OCI-LY7 (cell line): ENCODE measurements at regions not wholly inside any gene's neighbourhood (a gene's known extent, or its start where the extent isn't known, plus 50 kb on each side); places are given as distances from the start of the nearest gene placed in this dataset.

ENCODE experiments used
- BruUV-seq: library from RNA; stranded (reverse); fragments of 400-500 nt; replicated peaks from 2 replicates; lab custom pipeline; 2021; lab: Mats Ljungman, UMichigan
- CTCF ChIA-PET: fragments of 300-600 bp; sonication (Branson Sonifier 250); formaldehyde crosslinking; loops from one replicate; lab custom pipeline; 2022; ENCODE audit warnings: antibody characterized with exemption; ENCODE audit not compliant: unreplicated experiment; lab: Charles Lee
- POLR2A ChIA-PET: fragments of 300-600 bp; sonication (Branson Sonifier 250); formaldehyde crosslinking; loops from one replicate; lab custom pipeline; 2022; ENCODE audit warnings: antibody characterized with exemption; lab: Charles Lee
- DNase-seq: peaks from one replicate; pipeline ENCODE4 v3.0.0-alpha.2; 2015; ENCODE audit warnings: low spot score
- H2AFZ ChIP-seq: fragments of 200-600 bp; sonication (generic), shearing (Covaris generic); 2 replicates; pipeline ENCODE4 v1.6.1; 2014; ENCODE audit warnings: mild to moderate bottlenecking, antibody characterized with exemption, low read length, moderate library complexity
- H3K27ac ChIP-seq: fragments of 200-600 bp; sonication (generic); 2 replicates; pipeline ENCODE4 v1.5.1; 2014; ENCODE audit warnings: mixed run types, low read depth, mild to moderate bottlenecking, moderate library complexity, low read length, inconsistent platforms; ENCODE audit not compliant: poor library complexity, severe bottlenecking
- H3K36me3 ChIP-seq: fragments of 200-600 bp; sonication (generic); 2 replicates; pipeline ENCODE4 v1.6.1; 2014; ENCODE audit warnings: mild to moderate bottlenecking, antibody characterized with exemption, low read length, moderate library complexity, mixed read lengths; ENCODE audit not compliant: insufficient read depth
- H3K4me1 ChIP-seq: fragments of 200-600 bp; sonication (generic); 2 replicates; pipeline ENCODE4 v1.5.1; 2014; ENCODE audit warnings: mild to moderate bottlenecking, low read length; ENCODE audit not compliant: insufficient read depth, poor library complexity, severe bottlenecking
- H3K4me2 ChIP-seq: fragments of 200-600 bp; sonication (generic); 2 replicates; pipeline ENCODE4 v1.6.1; 2014; ENCODE audit warnings: mild to moderate bottlenecking, low read length
- H3K4me3 ChIP-seq: fragments of 200-600 bp; sonication (generic); 2 replicates; pipeline ENCODE4 v1.5.1; 2014; ENCODE audit warnings: mild to moderate bottlenecking, low read depth, low read length; ENCODE audit not compliant: poor library complexity, severe bottlenecking
- H3K79me2 ChIP-seq: fragments of 200-600 bp; sonication (generic); 2 replicates; pipeline ENCODE4 v1.6.1; 2016; ENCODE audit warnings: low read depth, mild to moderate bottlenecking, low read length, moderate library complexity, mixed read lengths; ENCODE audit not compliant: insufficient read depth
- H3K9me2 ChIP-seq: fragments of 200-600 bp; sonication (generic); 2 replicates; pipeline ENCODE4 v1.6.1; 2016; ENCODE audit warnings: mild to moderate bottlenecking, low read length, mixed read lengths; ENCODE audit not compliant: insufficient read depth
- H3K9me3 ChIP-seq: fragments of 200-600 bp; sonication (generic); 2 replicates; pipeline ENCODE4 v1.6.1; 2014; ENCODE audit warnings: mild to moderate bottlenecking, mixed run types, low read length, mixed read lengths
- H4K20me1 ChIP-seq: fragments of 200-600 bp; sonication (generic); 2 replicates; pipeline ENCODE4 v1.6.1; 2014; ENCODE audit warnings: mild to moderate bottlenecking, antibody characterized with exemption, low read length, moderate library complexity, mixed read lengths; ENCODE audit not compliant: insufficient read depth
- EZH2phosphoT487 ChIP-seq: fragments of 200-600 bp; sonication (generic); IDR thresholded peaks from 2 replicates; pipeline ENCODE4 v1.6.1; 2018; ENCODE audit warnings: low read depth, borderline replicate concordance, mild to moderate bottlenecking, mixed run types, antibody characterized with exemption, low read length, moderate library complexity, mixed read lengths
- intact Hi-C: fragments of 100-400 bp; cut with micrococcal nuclease; formaldehyde crosslinking; loops from one replicate; pipeline ENCODE4 v1.10.0; 2022; ENCODE audit not compliant: unreplicated experiment
- TF ChIP-seq, protein P1 (sequence below): fragments of 200-600 bp; sonication (generic); conservative IDR thresholded peaks from 2 replicates; pipeline ENCODE4 v1.5.1; 2014; ENCODE audit warnings: mild to moderate bottlenecking, antibody characterized with exemption, low read length, moderate library complexity, mixed read lengths

DNA sequence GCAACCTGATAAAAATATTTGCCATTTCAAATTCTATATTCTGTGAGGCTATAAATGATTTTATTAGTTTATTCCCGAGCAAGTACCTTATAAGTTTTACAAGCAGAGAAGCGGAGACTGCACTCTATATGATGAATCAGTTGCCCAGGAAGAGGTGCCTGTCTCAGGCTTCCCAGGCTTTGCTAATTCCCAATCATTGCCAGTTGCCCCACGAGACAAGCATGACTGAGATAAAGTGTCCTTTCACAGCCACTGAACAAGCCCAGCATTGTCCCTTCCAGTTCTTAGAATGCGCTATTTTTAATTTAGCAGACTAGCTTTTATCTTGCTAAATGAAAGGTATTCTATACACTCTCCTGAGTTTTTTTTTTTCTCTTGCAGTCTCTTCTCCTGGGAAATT, 260.7 kb downstream of the ALDH8A1 start:
- H3K4me1 ChIP-seq = no peaks in the 10 kb centered on the region
- ChIA-PET POLR2A (no interaction called here), CTCF (no interaction called here)
- H3K9me2 ChIP-seq = no peaks in the 10 kb centered on the region
- no peak overlapping the region for H3K4me2 ChIP-seq
- no peak overlapping the region for H2AFZ ChIP-seq
- DNase-seq = no peak
- BruUV-seq = no TSS peak
- no peak for TF ChIP-seq EZH2phosphoT487
- no peaks in the 10 kb centered on the region for H4K20me1 ChIP-seq
- intact Hi-C loops = no loop called here
- H3K36me3 ChIP-seq = no peaks in the 10 kb centered on the region
- no peak overlapping the region for H3K4me3 ChIP-seq
- no peaks in the 10 kb centered on the region for H3K79me2 ChIP-seq
- no peaks in the 10 kb centered on the region for H3K9me3 ChIP-seq
- no peak overlapping the region for H3K27ac ChIP-seq

DNA sequence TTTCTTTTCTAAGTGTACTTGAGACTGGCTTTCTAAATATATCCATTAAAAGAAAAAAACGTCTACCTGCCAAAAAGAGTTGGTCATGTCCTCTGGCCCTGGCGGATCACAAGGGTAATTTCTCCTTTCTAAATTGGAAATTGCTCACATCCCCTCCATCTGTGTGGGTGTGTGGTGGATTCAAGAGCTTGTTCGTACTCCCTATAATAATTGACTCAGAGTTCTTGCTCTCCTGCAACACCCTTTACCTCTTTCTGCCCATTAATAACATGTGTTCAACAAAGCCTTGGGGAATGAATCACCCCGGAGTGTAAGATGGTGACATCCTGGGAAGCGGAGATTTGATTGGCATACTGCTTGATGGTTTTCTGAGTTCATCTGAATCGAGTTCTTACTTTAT, 263.8 kb downstream of the ALDH8A1 start:
- Histone ChIP-seq H3K4me1 (no peaks in the 10 kb centered on the region), H2AFZ (no peak overlapping the region), H3K9me3 (no peaks in the 10 kb centered on the region), H3K4me2 (no peak overlapping the region), H3K79me2 (no peaks in the 10 kb centered on the region), H3K36me3 (no peaks in the 10 kb centered on the region), H3K9me2 (no peaks in the 10 kb centered on the region), H3K4me3 (no peak overlapping the region), H3K27ac (no peak overlapping the region), H4K20me1 (no peaks in the 10 kb centered on the region)
- no peak for TF ChIP-seq EZH2phosphoT487
- TF ChIP-seq, protein P1, sequence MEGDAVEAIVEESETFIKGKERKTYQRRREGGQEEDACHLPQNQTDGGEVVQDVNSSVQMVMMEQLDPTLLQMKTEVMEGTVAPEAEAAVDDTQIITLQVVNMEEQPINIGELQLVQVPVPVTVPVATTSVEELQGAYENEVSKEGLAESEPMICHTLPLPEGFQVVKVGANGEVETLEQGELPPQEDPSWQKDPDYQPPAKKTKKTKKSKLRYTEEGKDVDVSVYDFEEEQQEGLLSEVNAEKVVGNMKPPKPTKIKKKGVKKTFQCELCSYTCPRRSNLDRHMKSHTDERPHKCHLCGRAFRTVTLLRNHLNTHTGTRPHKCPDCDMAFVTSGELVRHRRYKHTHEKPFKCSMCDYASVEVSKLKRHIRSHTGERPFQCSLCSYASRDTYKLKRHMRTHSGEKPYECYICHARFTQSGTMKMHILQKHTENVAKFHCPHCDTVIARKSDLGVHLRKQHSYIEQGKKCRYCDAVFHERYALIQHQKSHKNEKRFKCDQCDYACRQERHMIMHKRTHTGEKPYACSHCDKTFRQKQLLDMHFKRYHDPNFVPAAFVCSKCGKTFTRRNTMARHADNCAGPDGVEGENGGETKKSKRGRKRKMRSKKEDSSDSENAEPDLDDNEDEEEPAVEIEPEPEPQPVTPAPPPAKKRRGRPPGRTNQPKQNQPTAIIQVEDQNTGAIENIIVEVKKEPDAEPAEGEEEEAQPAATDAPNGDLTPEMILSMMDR = no peak
- ChIA-PET POLR2A (interaction anchor here (0.5 kb wide), 1 partner anchor 105 kb away, joined by 3 read pairs; no protein-coding TSS in a partner anchor), CTCF (no interaction called here)
- no peak for DNase-seq
- intact Hi-C loops = no loop called here
- no TSS peak for BruUV-seq

DNA sequence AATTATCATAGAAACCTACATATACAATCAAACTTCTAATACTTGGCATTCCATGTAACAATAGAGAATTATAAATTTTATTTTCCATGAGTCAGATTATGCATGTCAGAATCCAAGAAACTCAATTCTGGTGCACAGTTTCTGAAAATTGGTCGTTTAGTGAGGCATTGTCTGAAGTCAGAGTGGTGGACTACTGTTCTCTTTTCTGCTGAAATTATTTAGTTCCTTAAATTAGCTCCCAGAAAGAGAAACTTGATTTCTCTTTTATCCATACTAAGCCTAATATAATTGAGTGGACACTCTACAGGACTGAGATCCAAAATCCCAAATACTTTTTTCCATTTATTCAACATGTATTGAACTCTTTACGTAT, 265.5 kb downstream of the ALDH8A1 start:
- DNase-seq = no peak
- Histone ChIP-seq H2AFZ (no peak overlapping the region), H3K27ac (no peak overlapping the region), H3K4me3 (no peak overlapping the region), H3K4me2 (no peak overlapping the region), H3K36me3 (no peaks in the 10 kb centered on the region), H4K20me1 (no peaks in the 10 kb centered on the region), H3K79me2 (no peaks in the 10 kb centered on the region), H3K9me3 (no peaks in the 10 kb centered on the region), H3K4me1 (no peaks in the 10 kb centered on the region), H3K9me2 (no peaks in the 10 kb centered on the region)
- CTCF ChIA-PET = no interaction called here
- TF ChIP-seq, protein P1 = no peak
- TF ChIP-seq EZH2phosphoT487 = no peak
- intact Hi-C loops = no loop called here
- BruUV-seq = no TSS peak
- POLR2A ChIA-PET = interaction anchor here (0.7 kb wide), 1 partner anchor 195 kb away, joined by 3 read pairs; no protein-coding TSS in a partner anchor
